Esophagus squamous epithelium (tissue), 4 donors: ENCODE measurements at regions not wholly inside any gene's neighbourhood (a gene's known extent, or its start where the extent isn't known, plus 50 kb on each side); places are given as distances from the start of the nearest gene placed in this dataset.

Experiments
- CTCF ChIP-seq, 6 experiments: fragments of 450-650 bp in 4 of 6; fragments of 200-600 bp in 2 of 6; sonication (generic) in 2 of 6; IDR thresholded peaks; one replicate each; pipeline ENCODE4 v1.5.1; 2016 to 2019; ENCODE audit warnings: antibody characterized with exemption in 6 of 6, mild to moderate bottlenecking in 4 of 6, moderate library complexity in 4 of 6
- POLR2A ChIP-seq, 4 donors: fragments of 450-650 bp; IDR thresholded peaks; one replicate each; pipeline ENCODE4 v1.6.1; 2017; ENCODE audit warnings: antibody characterized with exemption in 4 of 4, mild to moderate bottlenecking in 4 of 4, moderate library complexity in 3 of 4

- no peak for TF ChIP-seq CTCF (IDR thresholded peaks at IDR 0.05)
- TF ChIP-seq POLR2A (IDR thresholded peaks at IDR 0.05), result no peak
These were observed 466.0 kb downstream of the XPNPEP1 start for GRCh38 chr10:109457302-109457638.
